ENCODE measurements at regions not wholly inside any gene's neighbourhood (a gene's known extent, or its start where the extent isn't known, plus 50 kb on each side); places are given as distances from the start of the nearest gene placed in this dataset.

GRCh38 chr1:235049217-235049616, 79.4 kb downstream of the TOMM20 start:
- Histone ChIP-seq H3K9me3 (no peaks in the 10 kb centered on the region), H3K4me2 (peak overlapping the region; percentile 71), H4K20me1 (no peaks in the 10 kb centered on the region), H3K27ac (peak overlapping the region; percentile 70), H3K4me3 (no peak overlapping the region), H3K4me1 (peaks cover 78% of the 10 kb centered on the region), H3K9ac (peak overlapping the region; percentile 2; the same call in 1 of the 2 replicates), H3K36me3 (no peaks in the 10 kb centered on the region), H3K27me3 (no peaks in the 10 kb centered on the region)
- TF ChIP-seq Cebpa-rat (IDR thresholded peaks at IDR 0.05): no peak

- no peaks in the 10 kb centered on the region for H3K27me3 ChIP-seq
- no peaks in the 10 kb centered on the region for H4K20me1 ChIP-seq
- peak overlapping the region; percentile 36 for H3K9ac ChIP-seq
- H3K27ac ChIP-seq: peak overlapping the region; percentile 59
- peak overlapping the region; percentile 71 for H3K4me2 ChIP-seq
- no peaks in the 10 kb centered on the region for H3K9me3 ChIP-seq
- TF ChIP-seq Cebpa-rat (IDR thresholded peaks at IDR 0.05): no peak
- no peak overlapping the region for H3K4me3 ChIP-seq
- H3K36me3 ChIP-seq: no peaks in the 10 kb centered on the region
- H3K4me1 ChIP-seq: peaks cover 70% of the 10 kb centered on the region
These were observed 81.2 kb downstream of the TOMM20 start for GRCh38 chr1:235047331-235047871.

- H3K36me3 ChIP-seq: no peaks in the 10 kb centered on the region
- H3K9ac ChIP-seq: no peak overlapping the region
- no peak for TF ChIP-seq Cebpa-rat (IDR thresholded peaks at IDR 0.05)
- H3K4me2 ChIP-seq: peak overlapping the region; percentile 30
- peaks cover 58% of the 10 kb centered on the region for H3K4me1 ChIP-seq
- 0 out of 2 replicates have a peak overlapping the region, but pooled peaks have one; percentile 44 for H3K27ac ChIP-seq
- no peaks in the 10 kb centered on the region for H3K27me3 ChIP-seq
- H3K4me3 ChIP-seq: no peak overlapping the region
- H3K9me3 ChIP-seq: no peaks in the 10 kb centered on the region
- H4K20me1 ChIP-seq: no peaks in the 10 kb centered on the region
These were observed 82.6 kb downstream of the TOMM20 start for GRCh38 chr1:235045921-235046601.

- Histone ChIP-seq H3K27ac (peak overlapping the region; percentile 44; the same call in 1 of the 2 replicates), H3K4me2 (no peak overlapping the region)
- no peak for TF ChIP-seq Cebpa-rat (IDR thresholded peaks at IDR 0.05)
These were observed 83.5 kb downstream of the TOMM20 start for GRCh38 chr1:235045034-235045690.

GRCh38 chr1:235043234-235043633, 85.4 kb downstream of the TOMM20 start:
- TF ChIP-seq Cebpa-rat (IDR thresholded peaks at IDR 0.05): no peak
- H3K9ac ChIP-seq: no peak overlapping the region
- no peaks in the 10 kb centered on the region for H3K36me3 ChIP-seq
- no peak overlapping the region for H3K4me2 ChIP-seq
- H3K4me1 ChIP-seq: peaks cover 36% of the 10 kb centered on the region
- no peaks in the 10 kb centered on the region for H4K20me1 ChIP-seq
- no peak overlapping the region for H3K27ac ChIP-seq
- no peaks in the 10 kb centered on the region for H3K27me3 ChIP-seq
- H3K9me3 ChIP-seq: peaks cover 11% of the 10 kb centered on the region
- H3K4me3 ChIP-seq: no peak overlapping the region

More at GRCh38 chr1:235045034-235045690, 83.5 kb downstream of the TOMM20 start:
- Histone ChIP-seq H3K9me3 (no peaks in the 10 kb centered on the region), H3K27me3 (no peaks in the 10 kb centered on the region), H3K4me1 (peaks cover 49% of the 10 kb centered on the region), H3K4me3 (no peak overlapping the region), H4K20me1 (no peaks in the 10 kb centered on the region), H3K36me3 (no peaks in the 10 kb centered on the region), H3K9ac (no peak overlapping the region)

- no peak overlapping the region for H3K4me2 ChIP-seq
- H4K20me1 ChIP-seq: no peaks in the 10 kb centered on the region
- no peak overlapping the region for H3K27ac ChIP-seq
- no peaks in the 10 kb centered on the region for H3K36me3 ChIP-seq
- no peak overlapping the region for H3K9ac ChIP-seq
- no peak for TF ChIP-seq Cebpa-rat (IDR thresholded peaks at IDR 0.05)
- peaks cover 7% of the 10 kb centered on the region for H3K4me1 ChIP-seq
- no peak overlapping the region for H3K4me3 ChIP-seq
- peaks cover 17% of the 10 kb centered on the region for H3K9me3 ChIP-seq
- no peaks in the 10 kb centered on the region for H3K27me3 ChIP-seq
These were observed 89.9 kb downstream of the TOMM20 start for GRCh38 chr1:235038701-235039100.

- Histone ChIP-seq H3K4me2 (no peak overlapping the region), H3K27ac (no peak overlapping the region), H3K4me1 (peaks cover 7% of the 10 kb centered on the region), H3K9me3 (peaks cover 17% of the 10 kb centered on the region), H4K20me1 (no peaks in the 10 kb centered on the region), H3K9ac (no peak overlapping the region), H3K36me3 (no peaks in the 10 kb centered on the region), H3K4me3 (no peak overlapping the region), H3K27me3 (no peaks in the 10 kb centered on the region)
- no peak for TF ChIP-seq Cebpa-rat (IDR thresholded peaks at IDR 0.05)
These were observed 92.7 kb downstream of the TOMM20 start for GRCh38 chr1:235035928-235036327.

GRCh38 chr1:235030919-235031596, 97.6 kb downstream of the TOMM20 start:
- Histone ChIP-seq H3K9ac (no peak overlapping the region), H3K9me3 (peaks cover 9% of the 10 kb centered on the region), H3K27ac (no peak overlapping the region), H3K4me1 (no peaks in the 10 kb centered on the region), H4K20me1 (no peaks in the 10 kb centered on the region), H3K36me3 (no peaks in the 10 kb centered on the region), H3K4me2 (no peak overlapping the region), H3K4me3 (no peak overlapping the region), H3K27me3 (no peaks in the 10 kb centered on the region)
- TF ChIP-seq Cebpa-rat (IDR thresholded peaks at IDR 0.05): no peak

GRCh38 chr1:235027862-235028250, 100.8 kb downstream of the TOMM20 start:
- no peaks in the 10 kb centered on the region for H3K36me3 ChIP-seq
- no peak overlapping the region for H3K4me2 ChIP-seq
- peaks cover 9% of the 10 kb centered on the region for H3K9me3 ChIP-seq
- peaks cover 28% of the 10 kb centered on the region for H3K4me1 ChIP-seq
- no peak overlapping the region for H3K9ac ChIP-seq
- TF ChIP-seq Cebpa-rat (IDR thresholded peaks at IDR 0.05): no peak
- H3K27me3 ChIP-seq: no peaks in the 10 kb centered on the region
- no peaks in the 10 kb centered on the region for H4K20me1 ChIP-seq
- H3K4me3 ChIP-seq: no peak overlapping the region
- no peak overlapping the region for H3K27ac ChIP-seq
